GM23338 (cell line): ENCODE measurements at regions not wholly inside any gene's neighbourhood (a gene's known extent, or its start where the extent isn't known, plus 50 kb on each side); places are given as distances from the start of the nearest gene placed in this dataset.

ENCODE experiments used
- ATAC-seq: fragments of 200-7000 bp; cut with Tn5 transposase; 3 replicates; pipeline ENCODE4 v1.9.1; 2020
- DNase-seq: peaks from one replicate; pipeline ENCODE4 v3.0.0-alpha.2; 2015; ENCODE audit warnings: low spot score
- H2AFZ ChIP-seq: fragments of 200-600 bp; sonication (generic); 2 replicates; pipeline ENCODE4 v1.8.0; 2016; ENCODE audit warnings: antibody characterized with exemption, mild to moderate bottlenecking, moderate library complexity
- H3F3A ChIP-seq: fragments of 200-600 bp; sonication (generic); replicated peaks from 2 replicates; pipeline ENCODE4 v1.8.0; 2017; ENCODE audit warnings: antibody characterized with exemption, mixed run types, low read depth
- H3K27ac ChIP-seq: fragments of 200-600 bp; sonication (generic); 2 replicates; pipeline ENCODE4 v1.6.1; 2016; ENCODE audit warnings: low read depth
- H3K27me3 ChIP-seq: fragments of 200-600 bp; sonication (generic); 2 replicates; pipeline ENCODE4 v1.8.0; 2016; ENCODE audit warnings: mild to moderate bottlenecking, mixed run types, moderate library complexity; ENCODE audit not compliant: insufficient read depth
- H3K36me3 ChIP-seq: fragments of 200-600 bp; sonication (generic); 2 replicates; pipeline ENCODE4 v1.8.0; 2016; ENCODE audit warnings: mild to moderate bottlenecking; ENCODE audit not compliant: insufficient read depth
- H3K4me1 ChIP-seq: fragments of 200-600 bp; sonication (generic); 2 replicates; pipeline ENCODE4 v1.8.0; 2016; ENCODE audit warnings: mild to moderate bottlenecking, moderate library complexity; ENCODE audit not compliant: insufficient read depth
- H3K4me2 ChIP-seq: fragments of 200-600 bp; sonication (generic); 2 replicates; pipeline ENCODE4 v1.7.1; 2017; ENCODE audit warnings: mixed run types
- H3K4me3 ChIP-seq: fragments of 200-600 bp; sonication (generic); 2 replicates; pipeline ENCODE4 v1.6.1; 2016; ENCODE audit warnings: mixed run types
- H3K79me2 ChIP-seq: fragments of 200-600 bp; sonication (generic); replicated peaks from 2 replicates; pipeline ENCODE4 v1.8.0; 2017; ENCODE audit warnings: mild to moderate bottlenecking; ENCODE audit not compliant: insufficient read depth
- H3K9me2 ChIP-seq: fragments of 200-600 bp; sonication (generic); 2 replicates; pipeline ENCODE4 v1.8.0; 2017; ENCODE audit not compliant: insufficient read depth
- H4K20me1 ChIP-seq: fragments of 200-600 bp; sonication (generic); replicated peaks from 2 replicates; pipeline ENCODE4 v1.8.0; 2017; ENCODE audit warnings: mild to moderate bottlenecking; ENCODE audit not compliant: insufficient read depth
- H3K27ac Mint-ChIP-seq: 2 replicates; pipeline ENCODE4 v1.8.0; 2020; ENCODE audit warnings: inconsistent platforms, mild to moderate bottlenecking, moderate library complexity, mixed read lengths
- H3K27me3 Mint-ChIP-seq: 3 replicates; pipeline ENCODE4 v1.8.0; 2022; ENCODE audit warnings: low read depth, mild to moderate bottlenecking, moderate library complexity, mixed read lengths, inconsistent platforms; ENCODE audit not compliant: insufficient read depth, poor library complexity
- H3K36me3 Mint-ChIP-seq: 3 replicates; pipeline ENCODE4 v1.8.0; 2021; ENCODE audit warnings: low read depth, mild to moderate bottlenecking, inconsistent platforms, moderate library complexity, mixed read lengths
- H3K4me1 Mint-ChIP-seq: 3 replicates; pipeline ENCODE4 v1.8.0; 2020; ENCODE audit warnings: mild to moderate bottlenecking, inconsistent platforms, mixed read lengths
- H3K4me3 Mint-ChIP-seq: 3 replicates; pipeline ENCODE4 v1.8.0; 2021; ENCODE audit warnings: moderate library complexity, mild to moderate bottlenecking, inconsistent platforms, mixed read lengths
- H3K9me3 Mint-ChIP-seq: 3 replicates; pipeline ENCODE4 v1.8.0; 2020; ENCODE audit warnings: moderate library complexity, mild to moderate bottlenecking, inconsistent platforms, mixed read lengths
- CREB1 ChIP-seq: fragments of 250-450 bp; sonication (Bioruptor Pico); IDR thresholded peaks from 2 replicates; pipeline ENCODE4 v1.5.0; 2020; ENCODE audit warnings: low read depth, mild to moderate bottlenecking, moderate library complexity
- EZH2 ChIP-seq: fragments of 200-600 bp; sonication (generic); IDR thresholded peaks from one replicate; pipeline ENCODE4 v1.8.0; 2017; ENCODE audit warnings: antibody characterized with exemption, mild to moderate bottlenecking, low read depth; ENCODE audit not compliant: unreplicated experiment
- EZH2phosphoT487 ChIP-seq: fragments of 200-600 bp; sonication (generic); IDR thresholded peaks from one replicate; pipeline ENCODE4 v1.8.1; 2018; ENCODE audit warnings: antibody characterized with exemption; ENCODE audit not compliant: unreplicated experiment
- JUNB ChIP-seq: IDR thresholded peaks from one replicate; pipeline ENCODE4 v1.6.1; 2016; ENCODE audit warnings: antibody characterized with exemption; ENCODE audit not compliant: unreplicated experiment
- NANOG ChIP-seq: IDR thresholded peaks from 2 replicates; pipeline ENCODE4 v1.6.1; 2016; ENCODE audit warnings: antibody characterized with exemption, borderline replicate concordance
- POLR2AphosphoS5 ChIP-seq: IDR thresholded peaks from 2 replicates; pipeline ENCODE4 v1.6.1; 2016; ENCODE audit warnings: antibody characterized with exemption, low read depth
- STAT1 ChIP-seq: IDR thresholded peaks from one replicate; pipeline ENCODE4 v1.6.1; 2016; ENCODE audit warnings: antibody characterized with exemption; ENCODE audit not compliant: unreplicated experiment
- ZNF331 ChIP-seq: fragments of 250-450 bp; sonication (Bioruptor Pico); IDR thresholded peaks from 2 replicates; pipeline ENCODE4 v1.5.0; 2020; ENCODE audit warnings: low read depth, mild to moderate bottlenecking, moderate library complexity
- TF ChIP-seq, protein P1 (sequence below), 2 experiments: fragments of 200-600 bp in 1 of 2; sonication (generic) in 1 of 2; conservative IDR thresholded peaks; 2 replicates each; pipeline versions ENCODE4 v1.5.1 to v1.6.1; 2016 to 2017; ENCODE audit warnings: antibody characterized with exemption in 2 of 2, low read depth in 2 of 2, mild to moderate bottlenecking in 2 of 2, moderate library complexity in 1 of 2
- TF ChIP-seq, protein P2 (sequence below): IDR thresholded peaks from 2 replicates; pipeline ENCODE4 v1.6.1; 2016; ENCODE audit warnings: antibody characterized with exemption
- TF ChIP-seq, protein P3 (sequence below): IDR thresholded peaks from one replicate; pipeline ENCODE4 v1.6.1; 2018; ENCODE audit warnings: antibody characterized with exemption; ENCODE audit not compliant: unreplicated experiment

DNA sequence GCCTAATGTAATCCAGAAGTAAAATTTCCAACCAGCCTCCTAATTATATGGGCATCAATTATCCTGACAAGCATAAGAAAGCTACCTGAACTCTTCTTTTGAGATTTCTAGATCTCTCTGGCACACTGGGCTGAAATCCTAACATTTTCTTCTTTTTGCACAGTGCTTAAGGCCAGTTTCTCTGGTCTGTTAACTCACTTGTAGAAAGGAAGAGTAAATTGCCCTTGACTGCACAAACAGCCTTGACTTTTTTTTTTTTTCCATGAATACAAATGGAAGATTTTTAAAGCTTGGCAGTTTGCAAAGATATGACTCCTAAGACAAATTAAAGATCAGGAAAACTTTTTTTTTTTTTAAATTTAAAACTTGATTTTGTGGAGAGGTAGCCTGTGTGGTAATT, 291.2 kb upstream of the MON1B start (continued):
- TF ChIP-seq, protein P1, sequence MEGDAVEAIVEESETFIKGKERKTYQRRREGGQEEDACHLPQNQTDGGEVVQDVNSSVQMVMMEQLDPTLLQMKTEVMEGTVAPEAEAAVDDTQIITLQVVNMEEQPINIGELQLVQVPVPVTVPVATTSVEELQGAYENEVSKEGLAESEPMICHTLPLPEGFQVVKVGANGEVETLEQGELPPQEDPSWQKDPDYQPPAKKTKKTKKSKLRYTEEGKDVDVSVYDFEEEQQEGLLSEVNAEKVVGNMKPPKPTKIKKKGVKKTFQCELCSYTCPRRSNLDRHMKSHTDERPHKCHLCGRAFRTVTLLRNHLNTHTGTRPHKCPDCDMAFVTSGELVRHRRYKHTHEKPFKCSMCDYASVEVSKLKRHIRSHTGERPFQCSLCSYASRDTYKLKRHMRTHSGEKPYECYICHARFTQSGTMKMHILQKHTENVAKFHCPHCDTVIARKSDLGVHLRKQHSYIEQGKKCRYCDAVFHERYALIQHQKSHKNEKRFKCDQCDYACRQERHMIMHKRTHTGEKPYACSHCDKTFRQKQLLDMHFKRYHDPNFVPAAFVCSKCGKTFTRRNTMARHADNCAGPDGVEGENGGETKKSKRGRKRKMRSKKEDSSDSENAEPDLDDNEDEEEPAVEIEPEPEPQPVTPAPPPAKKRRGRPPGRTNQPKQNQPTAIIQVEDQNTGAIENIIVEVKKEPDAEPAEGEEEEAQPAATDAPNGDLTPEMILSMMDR (conservative IDR thresholded peaks at IDR 0.05; ENCODE audit: low read depth in 2 of 2) = no peak
- TF ChIP-seq EZH2phosphoT487 (no peak), JUNB (no peak), CREB1 (CRISPR knock-in tag) (no peak), STAT1 (no peak), ZNF331 (CRISPR knock-in tag) (no peak)

DNA sequence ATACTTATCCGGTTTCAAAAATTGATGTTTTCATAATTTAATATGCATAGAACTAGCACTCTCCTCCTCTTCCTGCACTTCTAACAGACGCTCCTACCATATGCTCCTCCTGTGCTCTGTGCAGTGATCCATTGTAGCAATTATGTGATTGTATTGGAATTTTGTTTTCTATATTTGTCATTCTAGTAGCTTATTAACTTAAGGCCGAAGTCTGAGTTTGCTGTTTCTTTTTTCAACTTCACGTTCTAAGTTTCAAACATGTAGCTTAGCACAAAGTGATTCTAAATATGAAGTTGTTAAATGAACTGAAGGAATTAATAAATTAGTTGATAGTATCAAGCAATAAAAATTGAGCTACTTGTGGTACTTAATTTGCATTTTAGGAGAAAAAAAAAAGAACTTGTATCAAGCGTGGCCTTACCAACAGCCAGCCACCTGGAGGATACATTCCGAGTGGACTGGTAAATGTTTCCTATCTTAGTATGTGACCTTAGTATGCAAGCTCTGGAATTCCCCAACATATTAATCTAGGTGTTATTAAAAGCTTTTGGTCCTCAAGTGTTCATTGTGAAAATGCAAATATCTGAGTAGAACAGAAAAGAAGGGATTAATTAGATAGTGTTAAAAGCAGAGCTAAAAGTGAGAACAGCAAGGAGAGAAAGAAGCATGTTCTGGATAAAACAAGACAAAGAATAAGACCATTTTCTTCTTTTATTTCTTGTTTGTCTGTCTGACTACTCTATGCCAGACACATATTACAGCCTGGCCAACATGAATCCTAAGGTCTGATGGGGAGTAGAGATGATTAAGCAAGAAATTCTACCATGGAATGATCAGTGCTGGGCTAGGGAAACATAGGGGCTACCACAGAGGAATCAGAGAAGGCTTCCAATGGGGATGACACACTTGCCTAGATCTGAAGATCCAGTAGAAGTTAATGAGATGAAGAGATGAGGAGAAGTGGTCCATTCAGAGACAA, 290.4 kb upstream of the MON1B start:
- H3K27ac ChIP-seq = no peak overlapping the region
- no peaks in the 10 kb centered on the region for H3K27me3 ChIP-seq
- no peaks in the 10 kb centered on the region for H3K4me1 ChIP-seq
- DNase-seq (no peak), ATAC-seq (no peak)
- Mint-ChIP-seq H3K27me3 (no peaks in the 10 kb centered on the region), H3K27ac (no peak overlapping the region), H3K9me3 (peaks cover 44% of the 10 kb centered on the region), H3K4me3 (no peak overlapping the region), H3K4me1 (no peaks in the 10 kb centered on the region), H3K36me3 (no peaks in the 10 kb centered on the region)
- H4K20me1 ChIP-seq = no peaks in the 10 kb centered on the region
- no peaks in the 10 kb centered on the region for H3K9me2 ChIP-seq
- no peaks in the 10 kb centered on the region for H3F3A ChIP-seq
- H2AFZ ChIP-seq = no peak overlapping the region
- no peaks in the 10 kb centered on the region for H3K79me2 ChIP-seq
- no peak overlapping the region for H3K4me3 ChIP-seq
- no peak overlapping the region for H3K4me2 ChIP-seq
- H3K36me3 ChIP-seq = no peaks in the 10 kb centered on the region
- TF ChIP-seq NANOG (no peak), STAT1 (no peak), POLR2AphosphoS5 (no peak), EZH2phosphoT487 (no peak), JUNB (no peak), CREB1 (CRISPR knock-in tag) (no peak), EZH2 (no peak)
- TF ChIP-seq, protein P2, sequence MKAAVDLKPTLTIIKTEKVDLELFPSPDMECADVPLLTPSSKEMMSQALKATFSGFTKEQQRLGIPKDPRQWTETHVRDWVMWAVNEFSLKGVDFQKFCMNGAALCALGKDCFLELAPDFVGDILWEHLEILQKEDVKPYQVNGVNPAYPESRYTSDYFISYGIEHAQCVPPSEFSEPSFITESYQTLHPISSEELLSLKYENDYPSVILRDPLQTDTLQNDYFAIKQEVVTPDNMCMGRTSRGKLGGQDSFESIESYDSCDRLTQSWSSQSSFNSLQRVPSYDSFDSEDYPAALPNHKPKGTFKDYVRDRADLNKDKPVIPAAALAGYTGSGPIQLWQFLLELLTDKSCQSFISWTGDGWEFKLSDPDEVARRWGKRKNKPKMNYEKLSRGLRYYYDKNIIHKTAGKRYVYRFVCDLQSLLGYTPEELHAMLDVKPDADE = no peak
- TF ChIP-seq, protein P3, sequence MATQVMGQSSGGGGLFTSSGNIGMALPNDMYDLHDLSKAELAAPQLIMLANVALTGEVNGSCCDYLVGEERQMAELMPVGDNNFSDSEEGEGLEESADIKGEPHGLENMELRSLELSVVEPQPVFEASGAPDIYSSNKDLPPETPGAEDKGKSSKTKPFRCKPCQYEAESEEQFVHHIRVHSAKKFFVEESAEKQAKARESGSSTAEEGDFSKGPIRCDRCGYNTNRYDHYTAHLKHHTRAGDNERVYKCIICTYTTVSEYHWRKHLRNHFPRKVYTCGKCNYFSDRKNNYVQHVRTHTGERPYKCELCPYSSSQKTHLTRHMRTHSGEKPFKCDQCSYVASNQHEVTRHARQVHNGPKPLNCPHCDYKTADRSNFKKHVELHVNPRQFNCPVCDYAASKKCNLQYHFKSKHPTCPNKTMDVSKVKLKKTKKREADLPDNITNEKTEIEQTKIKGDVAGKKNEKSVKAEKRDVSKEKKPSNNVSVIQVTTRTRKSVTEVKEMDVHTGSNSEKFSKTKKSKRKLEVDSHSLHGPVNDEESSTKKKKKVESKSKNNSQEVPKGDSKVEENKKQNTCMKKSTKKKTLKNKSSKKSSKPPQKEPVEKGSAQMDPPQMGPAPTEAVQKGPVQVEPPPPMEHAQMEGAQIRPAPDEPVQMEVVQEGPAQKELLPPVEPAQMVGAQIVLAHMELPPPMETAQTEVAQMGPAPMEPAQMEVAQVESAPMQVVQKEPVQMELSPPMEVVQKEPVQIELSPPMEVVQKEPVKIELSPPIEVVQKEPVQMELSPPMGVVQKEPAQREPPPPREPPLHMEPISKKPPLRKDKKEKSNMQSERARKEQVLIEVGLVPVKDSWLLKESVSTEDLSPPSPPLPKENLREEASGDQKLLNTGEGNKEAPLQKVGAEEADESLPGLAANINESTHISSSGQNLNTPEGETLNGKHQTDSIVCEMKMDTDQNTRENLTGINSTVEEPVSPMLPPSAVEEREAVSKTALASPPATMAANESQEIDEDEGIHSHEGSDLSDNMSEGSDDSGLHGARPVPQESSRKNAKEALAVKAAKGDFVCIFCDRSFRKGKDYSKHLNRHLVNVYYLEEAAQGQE = no peak
